PFSK-1 (cell line): ENCODE measurements at regions not wholly inside any gene's neighbourhood (a gene's known extent, or its start where the extent isn't known, plus 50 kb on each side); places are given as distances from the start of the nearest gene placed in this dataset.

Experiments used
- FOXP2 ChIP-seq: optimal IDR thresholded peaks from 2 replicates; pipeline ENCODE3; 2011; ENCODE audit warnings: borderline replicate concordance, control low read depth, inconsistent platforms; ENCODE audit not compliant: insufficient read depth; ENCODE audit errors: extremely low read length, extremely low read depth
- POLR2AphosphoS5 ChIP-seq: IDR thresholded peaks from 2 replicates; pipeline ENCODE4 v1.6.1; 2012; ENCODE audit warnings: low read depth, mild to moderate bottlenecking, control low read depth, low read length, moderate library complexity
- REST ChIP-seq, 2 experiments: IDR thresholded peaks; 2 replicates each; pipeline versions ENCODE4 v1.6.1 to v1.8.0; 2011 to 2012; ENCODE audit warnings: low read depth in 2 of 2, low read length in 2 of 2, control low read depth in 1 of 2, inconsistent platforms in 1 of 2, mild to moderate bottlenecking in 1 of 2, moderate library complexity in 1 of 2; ENCODE audit not compliant: insufficient read depth in 1 of 2
- SIN3A ChIP-seq: IDR thresholded peaks from 2 replicates; pipeline ENCODE4 v1.6.1; 2012; ENCODE audit warnings: mild to moderate bottlenecking, low read length, moderate library complexity, borderline replicate concordance; ENCODE audit not compliant: insufficient read depth
- TAF1 ChIP-seq: IDR thresholded peaks from 2 replicates; pipeline ENCODE4 v1.6.1; 2012; ENCODE audit warnings: low read length, control low read depth, borderline replicate concordance; ENCODE audit not compliant: insufficient read depth

GRCh38 chr10:4062751-4063150, 277.7 kb upstream of the KLF6 start:
- TF ChIP-seq FOXP2: no peak
- no peak for TF ChIP-seq SIN3A
- no peak for TF ChIP-seq REST (IDR thresholded peaks at IDR 0.05; ENCODE audit: insufficient read depth in 1 of 2, low read depth in 2 of 2, low read length in 2 of 2)
- TF ChIP-seq TAF1: no peak
- TF ChIP-seq POLR2AphosphoS5: no peak

GRCh38 chr10:4062072-4062471, 277.1 kb upstream of the KLF6 start:
- TF ChIP-seq POLR2AphosphoS5 (no peak), FOXP2 (no peak), REST (IDR thresholded peaks at IDR 0.05; ENCODE audit: insufficient read depth in 1 of 2, low read depth in 2 of 2, low read length in 2 of 2) (no peak), SIN3A (no peak), TAF1 (no peak)

- TF ChIP-seq REST (IDR thresholded peaks at IDR 0.05; ENCODE audit: insufficient read depth in 1 of 2, low read depth in 2 of 2, low read length in 2 of 2): no peak
These were observed 276.5 kb upstream of the KLF6 start for GRCh38 chr10:4061441-4061951.

- TF ChIP-seq FOXP2: peak; percentile 10
- TF ChIP-seq SIN3A: no peak
These were observed 274.6 kb upstream of the KLF6 start for GRCh38 chr10:4059471-4060138.

GRCh38 chr10:4058514-4059029, 273.6 kb upstream of the KLF6 start:
- TF ChIP-seq TAF1: no peak
- TF ChIP-seq POLR2AphosphoS5: no peak
- no peak for TF ChIP-seq SIN3A
- no peak for TF ChIP-seq FOXP2
- TF ChIP-seq REST (IDR thresholded peaks at IDR 0.05; ENCODE audit: insufficient read depth in 1 of 2, low read depth in 2 of 2, low read length in 2 of 2): no peak
